Chondrocyte (in vitro differentiated cells): ENCODE measurements at regions not wholly inside any gene's neighbourhood (a gene's known extent, or its start where the extent isn't known, plus 50 kb on each side); places are given as distances from the start of the nearest gene placed in this dataset.

ENCODE experiments used
- DNase-seq: peaks from one replicate; pipeline ENCODE4 v3.0.0; 2021; ENCODE audit warnings: mixed read lengths, low spot score
- H3K27ac Mint-ChIP-seq: one replicate; pipeline ENCODE4 v1.8.0; 2021; ENCODE audit warnings: mild to moderate bottlenecking, moderate library complexity, mixed read lengths; ENCODE audit not compliant: unreplicated experiment
- H3K27me3 Mint-ChIP-seq: 2 replicates; pipeline ENCODE4 v1.8.0; 2021; ENCODE audit warnings: low read depth, mixed read lengths
- H3K36me3 Mint-ChIP-seq: 2 replicates; pipeline ENCODE4 v1.8.0; 2021; ENCODE audit warnings: low read depth, mixed read lengths
- H3K4me1 Mint-ChIP-seq: 2 replicates; pipeline ENCODE4 v1.8.0; 2021; ENCODE audit warnings: low read depth, mild to moderate bottlenecking, mixed read lengths
- H3K4me3 Mint-ChIP-seq: one replicate; pipeline ENCODE4 v1.8.0; 2021; ENCODE audit warnings: mild to moderate bottlenecking, moderate library complexity, mixed read lengths; ENCODE audit not compliant: unreplicated experiment
- H3K9me3 Mint-ChIP-seq: 2 replicates; pipeline ENCODE4 v1.8.0; 2021; ENCODE audit warnings: low read depth, mixed read lengths
- TF ChIP-seq, protein P1 (sequence below): fragments of 200-600 bp; sonication (generic); IDR thresholded peaks from 2 replicates; pipeline ENCODE4 v1.5.0; 2021; ENCODE audit warnings: antibody characterized with exemption, mild to moderate bottlenecking, moderate library complexity

GRCh38 chr5:107230367-107230766 lies 440.4 kb downstream of the EFNA5 start:
- H3K4me1 Mint-ChIP-seq: peaks cover 4% of the 10 kb centered on the region

GRCh38 chr5:107228226-107228625 lies 442.5 kb downstream of the EFNA5 start:
- no peak overlapping the region for H3K27ac Mint-ChIP-seq
- H3K36me3 Mint-ChIP-seq: no peaks in the 10 kb centered on the region
- no peak overlapping the region for H3K4me3 Mint-ChIP-seq
- no peak for DNase-seq
- H3K4me1 Mint-ChIP-seq: peaks cover 8% of the 10 kb centered on the region
- TF ChIP-seq, protein P1, sequence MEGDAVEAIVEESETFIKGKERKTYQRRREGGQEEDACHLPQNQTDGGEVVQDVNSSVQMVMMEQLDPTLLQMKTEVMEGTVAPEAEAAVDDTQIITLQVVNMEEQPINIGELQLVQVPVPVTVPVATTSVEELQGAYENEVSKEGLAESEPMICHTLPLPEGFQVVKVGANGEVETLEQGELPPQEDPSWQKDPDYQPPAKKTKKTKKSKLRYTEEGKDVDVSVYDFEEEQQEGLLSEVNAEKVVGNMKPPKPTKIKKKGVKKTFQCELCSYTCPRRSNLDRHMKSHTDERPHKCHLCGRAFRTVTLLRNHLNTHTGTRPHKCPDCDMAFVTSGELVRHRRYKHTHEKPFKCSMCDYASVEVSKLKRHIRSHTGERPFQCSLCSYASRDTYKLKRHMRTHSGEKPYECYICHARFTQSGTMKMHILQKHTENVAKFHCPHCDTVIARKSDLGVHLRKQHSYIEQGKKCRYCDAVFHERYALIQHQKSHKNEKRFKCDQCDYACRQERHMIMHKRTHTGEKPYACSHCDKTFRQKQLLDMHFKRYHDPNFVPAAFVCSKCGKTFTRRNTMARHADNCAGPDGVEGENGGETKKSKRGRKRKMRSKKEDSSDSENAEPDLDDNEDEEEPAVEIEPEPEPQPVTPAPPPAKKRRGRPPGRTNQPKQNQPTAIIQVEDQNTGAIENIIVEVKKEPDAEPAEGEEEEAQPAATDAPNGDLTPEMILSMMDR: no peak
- peaks cover 10% of the 10 kb centered on the region for H3K9me3 Mint-ChIP-seq
- H3K27me3 Mint-ChIP-seq: no peaks in the 10 kb centered on the region

More at GRCh38 chr5:107230367-107230766, 440.4 kb downstream of the EFNA5 start:
- TF ChIP-seq, protein P1: no peak
- Mint-ChIP-seq H3K9me3 (peaks cover 5% of the 10 kb centered on the region), H3K27ac (no peak overlapping the region), H3K27me3 (no peaks in the 10 kb centered on the region), H3K4me3 (no peak overlapping the region), H3K36me3 (no peaks in the 10 kb centered on the region)
- no peak for DNase-seq

GRCh38 chr5:107224272-107224671 lies 446.5 kb downstream of the EFNA5 start:
- no peaks in the 10 kb centered on the region for H3K27me3 Mint-ChIP-seq
- H3K4me3 Mint-ChIP-seq: no peak overlapping the region
- peaks cover 7% of the 10 kb centered on the region for H3K4me1 Mint-ChIP-seq
- no peak for DNase-seq
- H3K27ac Mint-ChIP-seq: no peak overlapping the region
- TF ChIP-seq, protein P1: no peak
- peaks cover 10% of the 10 kb centered on the region for H3K9me3 Mint-ChIP-seq
- H3K36me3 Mint-ChIP-seq: no peaks in the 10 kb centered on the region

DNA sequence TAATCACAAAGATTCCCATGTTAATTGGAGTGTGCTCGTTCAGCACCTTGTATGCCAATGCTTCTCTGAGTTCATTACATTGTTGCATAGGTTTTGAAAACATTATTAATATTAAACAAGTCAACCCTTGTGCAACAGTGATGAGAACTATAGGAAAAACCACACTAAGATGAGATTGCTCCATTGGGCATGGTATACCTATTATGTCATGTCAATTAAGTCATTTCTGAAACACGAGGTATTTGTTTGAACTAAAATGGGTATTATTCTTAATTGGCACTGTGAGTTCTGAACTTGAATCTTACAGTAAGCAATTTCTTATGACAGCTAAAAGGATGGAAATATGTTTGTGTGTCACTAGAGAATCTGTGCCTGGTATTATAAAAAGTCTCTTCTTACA lies 447.7 kb downstream of the EFNA5 start:
- Mint-ChIP-seq H3K27me3 (no peaks in the 10 kb centered on the region), H3K4me1 (peaks cover 13% of the 10 kb centered on the region), H3K36me3 (no peaks in the 10 kb centered on the region), H3K9me3 (peaks cover 10% of the 10 kb centered on the region), H3K27ac (no peak overlapping the region), H3K4me3 (no peak overlapping the region)
- DNase-seq: no peak
- TF ChIP-seq, protein P1: no peak

- Mint-ChIP-seq H3K9me3 (peaks cover 2% of the 10 kb centered on the region), H3K27me3 (no peaks in the 10 kb centered on the region), H3K4me1 (peaks cover 30% of the 10 kb centered on the region), H3K27ac (no peak overlapping the region), H3K36me3 (no peaks in the 10 kb centered on the region), H3K4me3 (no peak overlapping the region)
- no peak for DNase-seq
- TF ChIP-seq, protein P1: no peak
Measured at GRCh38 chr5:107219993-107220392, 450.7 kb downstream of the EFNA5 start.
